Hepatocyte (in vitro differentiated cells): ENCODE measurements at regions not wholly inside any gene's neighbourhood (a gene's known extent, or its start where the extent isn't known, plus 50 kb on each side); places are given as distances from the start of the nearest gene placed in this dataset.

Experiments
- CTCF ChIP-seq: fragments of 200-600 bp; sonication (generic); IDR thresholded peaks from 2 replicates; pipeline ENCODE4 v1.5.1; 2016; ENCODE audit warnings: antibody characterized with exemption, mild to moderate bottlenecking; ENCODE audit not compliant: poor library complexity
- EZH2 ChIP-seq: fragments of 200-600 bp; sonication (generic); IDR thresholded peaks from 2 replicates; pipeline ENCODE4 v1.6.1; 2016; ENCODE audit warnings: antibody characterized with exemption, mild to moderate bottlenecking, borderline replicate concordance
- EZH2phosphoT487 ChIP-seq: fragments of 200-600 bp; sonication (generic); IDR thresholded peaks from one replicate; pipeline ENCODE4 v1.6.1; 2018; ENCODE audit warnings: antibody characterized with exemption, mild to moderate bottlenecking, low read depth, moderate library complexity; ENCODE audit not compliant: unreplicated experiment, severe bottlenecking

- no peak for TF ChIP-seq CTCF
- no peak for TF ChIP-seq EZH2
- no peak for TF ChIP-seq EZH2phosphoT487
Observed at GRCh38 chrX:119343856-119344255, 55.3 kb upstream of the SLC25A43 start.
